Testis (tissue), 2 donors: ENCODE measurements at regions not wholly inside any gene's neighbourhood (a gene's known extent, or its start where the extent isn't known, plus 50 kb on each side); places are given as distances from the start of the nearest gene placed in this dataset.

ENCODE experiments used
- CTCF ChIP-seq, 3 experiments: fragments of 450-650 bp in 2 of 3; fragments of 200-600 bp in 1 of 3; sonication (generic) in 1 of 3; IDR thresholded peaks; one replicate each; pipeline ENCODE4 v1.5.1; 2016 to 2019; ENCODE audit warnings: antibody characterized with exemption in 3 of 3, mild to moderate bottlenecking in 2 of 3, moderate library complexity in 1 of 3
- POLR2A ChIP-seq: fragments of 450-650 bp; IDR thresholded peaks from one replicate; pipeline ENCODE4 v1.6.1; 2017; ENCODE audit warnings: antibody characterized with exemption, mild to moderate bottlenecking, moderate library complexity

GRCh38 chr7:68291710-68292109, 1295.1 kb downstream of the TYW1 start:
- TF ChIP-seq POLR2A (no peak), CTCF (IDR thresholded peaks at IDR 0.05) (no peak)
